ENCODE measurements at regions not wholly inside any gene's neighbourhood (a gene's known extent, or its start where the extent isn't known, plus 50 kb on each side); places are given as distances from the start of the nearest gene placed in this dataset.

DNA sequence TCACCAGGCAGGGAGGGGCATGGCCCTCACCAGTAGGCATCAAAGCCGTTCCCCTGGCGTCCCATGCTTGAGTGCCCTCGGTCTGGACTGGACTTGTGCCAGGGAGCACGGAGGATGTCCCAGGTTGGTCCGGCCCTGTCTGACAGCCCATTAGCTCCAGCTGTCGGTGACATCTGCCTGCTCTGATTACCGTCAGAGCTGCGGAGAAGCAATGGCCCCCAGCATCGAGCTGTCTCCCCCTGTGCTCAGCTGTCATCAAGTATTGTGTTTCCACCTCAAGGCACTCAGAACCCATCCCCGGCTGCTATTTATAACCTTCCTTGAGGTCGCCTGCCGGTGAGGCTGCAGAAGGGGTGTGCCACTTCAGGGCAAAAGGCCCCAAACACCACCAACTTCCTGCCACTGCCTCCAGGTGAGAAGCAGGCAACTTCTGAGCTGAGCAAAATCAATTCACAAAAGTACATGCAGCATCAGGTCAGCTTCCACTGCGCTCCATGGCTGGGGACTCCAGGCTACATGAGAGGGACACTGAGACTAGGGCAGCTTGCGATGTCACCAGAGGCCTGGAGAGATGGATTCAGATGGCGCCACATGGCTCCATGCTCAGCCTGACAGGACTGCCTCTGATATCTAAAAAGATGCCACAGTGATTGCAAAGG is 142.7 kb downstream of the C5orf15 start (continued):
- TF ChIP-seq POLR2AphosphoS5 (IDR thresholded peaks at IDR 0.05; ENCODE audit: low read length): no peak
- TF ChIP-seq CBX3 (IDR thresholded peaks at IDR 0.05; ENCODE audit: borderline replicate concordance, low read depth): no peak
- TF ChIP-seq HCFC1 (IDR thresholded peaks at IDR 0.05; ENCODE audit: low read length): no peak; the same call in 1 of the 2 replicates
- no peak for TF ChIP-seq BMI1 (IDR thresholded peaks at IDR 0.05; ENCODE audit: borderline replicate concordance)
- no peak for TF ChIP-seq ZNF274 (IDR thresholded peaks at IDR 0.05; ENCODE audit: insufficient read depth, insufficient read length)
- TF ChIP-seq HDGF (IDR thresholded peaks at IDR 0.05): no peak; the same call in 1 of the 2 replicates
- TF ChIP-seq NR2C2 (IDR thresholded peaks at IDR 0.05; ENCODE audit: borderline replicate concordance, control insufficient read depth, insufficient read length, low read depth): no peak
- TF ChIP-seq SIN3A (IDR thresholded peaks at IDR 0.05; ENCODE audit: low read depth, low read length): no peak
- no peak for TF ChIP-seq SRF (IDR thresholded peaks at IDR 0.05; ENCODE audit: low read depth in 2 of 2, low read length in 2 of 2)
- TF ChIP-seq NFYA (IDR thresholded peaks at IDR 0.05; ENCODE audit: borderline replicate concordance, low read depth, low read length): no peak
- TF ChIP-seq ZNF592 (IDR thresholded peaks at IDR 0.05): no peak
- no peak for TF ChIP-seq E4F1 (IDR thresholded peaks at IDR 0.05; ENCODE audit: borderline replicate concordance, partially characterized antibody)
- no peak for TF ChIP-seq MXI1 (IDR thresholded peaks at IDR 0.05; ENCODE audit: low read depth, low read length)
- no peak for TF ChIP-seq BRCA1 (IDR thresholded peaks at IDR 0.05; ENCODE audit: low read depth, low read length)
- TF ChIP-seq SP1 (IDR thresholded peaks at IDR 0.05; ENCODE audit: low read depth, low read length): no peak
- peak; percentile 9 to 29; a peak in 1 of 4 replicates for TF ChIP-seq IKZF2 (IDR thresholded peaks at IDR 0.05)
- 0 out of 2 replicates have a peak, but pooled peaks have one; percentile 12 for TF ChIP-seq NR2F1 (conservative IDR thresholded peaks at IDR 0.05)
- TF ChIP-seq TCF3 (IDR thresholded peaks at IDR 0.05; ENCODE audit: borderline replicate concordance, insufficient read depth, low read depth, low read length): peak; percentile 80; the same call in 1 of the 2 replicates
- TF ChIP-seq PAX8 (IDR thresholded peaks at IDR 0.05): no peak
- TF ChIP-seq, protein P1, sequence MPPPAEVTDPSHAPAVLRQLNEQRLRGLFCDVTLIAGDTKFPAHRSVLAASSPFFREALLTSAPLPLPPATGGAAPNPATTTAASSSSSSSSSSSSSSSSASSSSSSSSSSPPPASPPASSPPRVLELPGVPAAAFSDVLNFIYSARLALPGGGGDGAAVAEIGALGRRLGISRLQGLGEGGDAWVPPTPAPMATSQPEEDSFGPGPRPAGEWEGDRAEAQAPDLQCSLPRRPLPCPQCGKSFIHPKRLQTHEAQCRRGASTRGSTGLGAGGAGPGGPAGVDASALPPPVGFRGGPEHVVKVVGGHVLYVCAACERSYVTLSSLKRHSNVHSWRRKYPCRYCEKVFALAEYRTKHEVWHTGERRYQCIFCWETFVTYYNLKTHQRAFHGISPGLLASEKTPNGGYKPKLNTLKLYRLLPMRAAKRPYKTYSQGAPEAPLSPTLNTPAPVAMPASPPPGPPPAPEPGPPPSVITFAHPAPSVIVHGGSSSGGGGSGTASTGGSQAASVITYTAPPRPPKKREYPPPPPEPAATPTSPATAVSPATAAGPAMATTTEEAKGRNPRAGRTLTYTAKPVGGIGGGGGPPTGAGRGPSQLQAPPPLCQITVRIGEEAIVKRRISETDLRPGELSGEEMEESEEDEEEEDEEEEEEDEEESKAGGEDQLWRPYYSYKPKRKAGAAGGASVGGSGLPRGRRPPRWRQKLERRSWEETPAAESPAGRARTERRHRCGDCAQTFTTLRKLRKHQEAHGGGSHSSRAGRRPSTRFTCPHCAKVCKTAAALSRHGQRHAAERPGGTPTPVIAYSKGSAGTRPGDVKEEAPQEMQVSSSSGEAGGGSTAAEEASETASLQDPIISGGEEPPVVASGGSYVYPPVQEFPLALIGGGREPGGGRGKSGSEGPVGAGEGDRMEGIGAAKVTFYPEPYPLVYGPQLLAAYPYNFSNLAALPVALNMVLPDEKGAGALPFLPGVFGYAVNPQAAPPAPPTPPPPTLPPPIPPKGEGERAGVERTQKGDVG (CRISPR knock-in tag; IDR thresholded peaks at IDR 0.05): no peak
- no peak for TF ChIP-seq CEBPB (IDR thresholded peaks at IDR 0.05; ENCODE audit: borderline replicate concordance in 1 of 2, low read depth in 2 of 2, low read length in 2 of 2)
- TF ChIP-seq MYB (IDR thresholded peaks at IDR 0.05; ENCODE audit: borderline replicate concordance, low read depth, low read length): no peak
